Endothelial cell (in vitro differentiated cells): ENCODE measurements at regions not wholly inside any gene's neighbourhood (a gene's known extent, or its start where the extent isn't known, plus 50 kb on each side); places are given as distances from the start of the nearest gene placed in this dataset.

Experiments
- DNase-seq: peaks from one replicate; pipeline ENCODE4 v3.0.0; 2021; ENCODE audit warnings: low spot score
- H3K27ac Mint-ChIP-seq: one replicate; pipeline ENCODE4 v1.8.0; 2021; ENCODE audit warnings: mixed read lengths, inconsistent platforms; ENCODE audit not compliant: unreplicated experiment
- H3K27me3 Mint-ChIP-seq: one replicate; pipeline ENCODE4 v1.8.0; 2021; ENCODE audit warnings: mild to moderate bottlenecking, moderate library complexity, mixed read lengths, inconsistent platforms; ENCODE audit not compliant: unreplicated experiment
- H3K36me3 Mint-ChIP-seq: one replicate; pipeline ENCODE4 v1.8.0; 2021; ENCODE audit warnings: mild to moderate bottlenecking, low read depth, mixed read lengths, inconsistent platforms; ENCODE audit not compliant: unreplicated experiment
- H3K4me1 Mint-ChIP-seq: one replicate; pipeline ENCODE4 v1.8.0; 2021; ENCODE audit warnings: mild to moderate bottlenecking, mixed read lengths, inconsistent platforms; ENCODE audit not compliant: unreplicated experiment
- H3K4me3 Mint-ChIP-seq: one replicate; pipeline ENCODE4 v1.8.0; 2021; ENCODE audit warnings: mild to moderate bottlenecking, mixed read lengths, inconsistent platforms; ENCODE audit not compliant: unreplicated experiment
- H3K9me3 Mint-ChIP-seq: one replicate; pipeline ENCODE4 v1.8.0; 2021; ENCODE audit warnings: mixed read lengths, inconsistent platforms; ENCODE audit not compliant: unreplicated experiment
- TF ChIP-seq, protein P1 (sequence below): fragments of 200-600 bp; sonication (generic); IDR thresholded peaks from one replicate; pipeline ENCODE4 v1.5.0; 2021; ENCODE audit warnings: antibody characterized with exemption; ENCODE audit not compliant: unreplicated experiment

GRCh38 chr13:50726164-50726563, 117.3 kb downstream of the DLEU7 start:
- no peaks in the 10 kb centered on the region for H3K36me3 Mint-ChIP-seq
- no peak overlapping the region for H3K4me3 Mint-ChIP-seq
- no peak overlapping the region for H3K27ac Mint-ChIP-seq
- no peak for DNase-seq
- TF ChIP-seq, protein P1, sequence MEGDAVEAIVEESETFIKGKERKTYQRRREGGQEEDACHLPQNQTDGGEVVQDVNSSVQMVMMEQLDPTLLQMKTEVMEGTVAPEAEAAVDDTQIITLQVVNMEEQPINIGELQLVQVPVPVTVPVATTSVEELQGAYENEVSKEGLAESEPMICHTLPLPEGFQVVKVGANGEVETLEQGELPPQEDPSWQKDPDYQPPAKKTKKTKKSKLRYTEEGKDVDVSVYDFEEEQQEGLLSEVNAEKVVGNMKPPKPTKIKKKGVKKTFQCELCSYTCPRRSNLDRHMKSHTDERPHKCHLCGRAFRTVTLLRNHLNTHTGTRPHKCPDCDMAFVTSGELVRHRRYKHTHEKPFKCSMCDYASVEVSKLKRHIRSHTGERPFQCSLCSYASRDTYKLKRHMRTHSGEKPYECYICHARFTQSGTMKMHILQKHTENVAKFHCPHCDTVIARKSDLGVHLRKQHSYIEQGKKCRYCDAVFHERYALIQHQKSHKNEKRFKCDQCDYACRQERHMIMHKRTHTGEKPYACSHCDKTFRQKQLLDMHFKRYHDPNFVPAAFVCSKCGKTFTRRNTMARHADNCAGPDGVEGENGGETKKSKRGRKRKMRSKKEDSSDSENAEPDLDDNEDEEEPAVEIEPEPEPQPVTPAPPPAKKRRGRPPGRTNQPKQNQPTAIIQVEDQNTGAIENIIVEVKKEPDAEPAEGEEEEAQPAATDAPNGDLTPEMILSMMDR = no peak
- peaks cover 2% of the 10 kb centered on the region for H3K27me3 Mint-ChIP-seq
- no peaks in the 10 kb centered on the region for H3K4me1 Mint-ChIP-seq
- peaks cover 5% of the 10 kb centered on the region for H3K9me3 Mint-ChIP-seq

DNA sequence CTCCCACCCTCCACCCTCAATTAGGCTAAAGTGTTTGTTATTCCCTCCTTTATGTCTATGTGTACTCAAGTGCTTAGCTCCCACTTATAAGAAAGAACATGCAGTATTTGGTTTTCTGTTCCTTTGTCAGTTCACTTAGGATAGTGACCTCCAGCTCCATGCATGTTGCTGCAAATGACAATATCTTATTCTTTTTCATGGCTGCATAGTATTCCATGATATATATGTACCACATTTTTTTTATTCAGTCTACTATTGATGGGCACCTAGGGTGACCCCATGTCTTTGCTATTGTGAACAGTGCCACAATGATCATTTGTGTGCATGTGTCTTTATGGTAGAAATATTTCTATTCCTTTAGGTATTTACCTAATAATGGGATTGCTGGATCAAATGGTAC, 114.3 kb downstream of the DLEU7 start:
- H3K27ac Mint-ChIP-seq = no peak overlapping the region
- H3K4me3 Mint-ChIP-seq = no peak overlapping the region
- no peak for DNase-seq
- no peaks in the 10 kb centered on the region for H3K4me1 Mint-ChIP-seq
- H3K27me3 Mint-ChIP-seq = peaks cover 2% of the 10 kb centered on the region
- TF ChIP-seq, protein P1 = no peak
- H3K36me3 Mint-ChIP-seq = no peaks in the 10 kb centered on the region
- H3K9me3 Mint-ChIP-seq = peaks cover 5% of the 10 kb centered on the region

GRCh38 chr13:50730496-50731351, 112.8 kb downstream of the DLEU7 start:
- Mint-ChIP-seq H3K4me3 (no peak overlapping the region), H3K9me3 (peaks cover 5% of the 10 kb centered on the region), H3K27me3 (peaks cover 2% of the 10 kb centered on the region), H3K36me3 (no peaks in the 10 kb centered on the region), H3K27ac (peak overlapping the region; percentile 77), H3K4me1 (no peaks in the 10 kb centered on the region)
- TF ChIP-seq, protein P1 = no peak
- DNase-seq = no peak

DNA sequence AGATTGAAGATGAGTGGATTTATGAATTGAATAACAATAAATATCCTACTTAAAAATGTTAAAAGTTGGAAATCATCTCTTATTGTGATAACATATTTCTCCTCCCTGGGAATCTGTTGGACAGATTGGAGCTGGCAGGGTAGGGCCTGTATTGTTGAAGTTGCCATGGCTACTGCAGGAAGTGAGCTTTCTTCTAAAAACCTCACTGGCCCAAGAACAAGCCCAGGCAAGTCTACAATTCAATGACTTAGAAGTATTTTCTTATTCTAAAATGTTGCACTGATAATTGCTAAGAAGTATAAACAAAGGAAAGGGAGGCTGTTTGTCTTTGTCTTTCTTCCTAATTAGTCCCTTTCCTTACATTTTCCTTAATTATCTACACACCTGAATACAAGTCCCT, 112.1 kb downstream of the DLEU7 start:
- no peaks in the 10 kb centered on the region for H3K36me3 Mint-ChIP-seq
- no peaks in the 10 kb centered on the region for H3K4me1 Mint-ChIP-seq
- H3K9me3 Mint-ChIP-seq = peaks cover 5% of the 10 kb centered on the region
- TF ChIP-seq, protein P1 = no peak
- no peak for DNase-seq
- peak overlapping the region; percentile 77 for H3K27ac Mint-ChIP-seq
- no peak overlapping the region for H3K4me3 Mint-ChIP-seq
- H3K27me3 Mint-ChIP-seq = peaks cover 2% of the 10 kb centered on the region

DNA sequence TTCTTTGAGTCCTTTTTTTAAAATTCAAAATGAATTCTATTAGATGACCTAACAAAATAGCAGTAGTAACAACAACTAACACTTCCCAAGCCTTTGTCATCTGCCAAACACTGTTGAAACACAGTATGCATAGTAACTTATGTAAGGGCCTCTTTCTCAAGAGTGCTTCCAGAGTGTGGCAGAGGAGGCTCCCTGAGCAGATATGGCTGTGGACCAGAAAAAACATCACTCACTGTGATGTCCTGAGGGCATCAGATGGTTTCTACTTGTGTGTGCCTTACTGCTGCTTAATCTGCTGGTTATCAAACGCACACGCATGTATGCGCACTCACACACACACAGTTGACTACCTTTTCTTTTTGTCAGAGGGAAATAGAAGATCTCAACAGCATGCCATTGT, 110.8 kb downstream of the DLEU7 start:
- DNase-seq = no peak
- Mint-ChIP-seq H3K4me3 (no peak overlapping the region), H3K9me3 (peaks cover 5% of the 10 kb centered on the region), H3K27ac (no peak overlapping the region), H3K36me3 (no peaks in the 10 kb centered on the region), H3K4me1 (no peaks in the 10 kb centered on the region), H3K27me3 (peaks cover 2% of the 10 kb centered on the region)
- TF ChIP-seq, protein P1 = no peak
